Stimulated activated CD4-positive, alpha-beta T cell treated with anti-CD3 and anti-CD28 coated beads, Interleukin-15, amount 100 ng/mL, for 24 hours (primary cell): ENCODE measurements at regions not wholly inside any gene's neighbourhood (a gene's known extent, or its start where the extent isn't known, plus 50 kb on each side); places are given as distances from the start of the nearest gene placed in this dataset.
"Not testable (repeated sequence)": the region's sequence is repeated elsewhere in the genome, so short reads cannot be mapped to it uniquely, and the experiment has no call there.

ENCODE experiments used
- DNase-seq: peaks from one replicate; pipeline ENCODE4 v3.0.0-alpha.2; 2020

DNA sequence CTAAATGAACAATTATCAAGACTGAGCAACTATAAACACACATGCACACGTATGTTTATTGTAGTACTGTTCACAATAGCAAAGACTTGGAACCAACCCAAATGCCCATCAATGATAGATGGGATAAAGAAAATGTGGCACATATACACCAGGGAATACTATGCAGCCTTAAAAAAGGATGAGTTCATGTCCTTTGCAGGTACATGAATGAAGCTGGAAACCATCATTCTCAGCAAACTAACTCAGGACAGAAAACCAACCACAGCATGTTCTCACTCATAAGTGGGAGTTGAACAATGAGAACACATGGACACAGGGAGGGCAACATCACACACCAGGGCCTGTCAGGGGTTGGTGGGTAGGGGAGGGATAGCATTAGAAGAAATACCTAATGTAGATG lies 445.4 kb downstream of the BCAT1 start:
- not testable (repeated sequence) for DNase-seq

DNA sequence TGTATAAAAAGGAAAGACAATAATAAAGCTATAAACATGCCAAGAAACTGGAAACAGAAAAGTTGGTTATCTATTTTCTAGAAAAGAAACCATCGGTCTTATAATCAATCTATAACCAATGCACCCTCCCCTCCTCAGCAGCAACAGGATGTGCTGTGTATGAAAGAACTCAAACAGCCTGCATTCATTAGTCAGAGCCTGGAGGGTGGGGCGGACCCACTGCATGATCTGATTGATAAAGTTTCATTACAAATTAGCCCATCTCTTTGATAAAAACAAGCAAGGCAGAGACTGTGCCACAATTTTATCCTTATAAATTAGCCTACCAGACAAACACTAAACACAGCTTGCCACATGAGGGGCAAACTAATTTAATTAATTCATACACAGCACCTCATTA lies 448.1 kb downstream of the BCAT1 start:
- no peak for DNase-seq

DNA sequence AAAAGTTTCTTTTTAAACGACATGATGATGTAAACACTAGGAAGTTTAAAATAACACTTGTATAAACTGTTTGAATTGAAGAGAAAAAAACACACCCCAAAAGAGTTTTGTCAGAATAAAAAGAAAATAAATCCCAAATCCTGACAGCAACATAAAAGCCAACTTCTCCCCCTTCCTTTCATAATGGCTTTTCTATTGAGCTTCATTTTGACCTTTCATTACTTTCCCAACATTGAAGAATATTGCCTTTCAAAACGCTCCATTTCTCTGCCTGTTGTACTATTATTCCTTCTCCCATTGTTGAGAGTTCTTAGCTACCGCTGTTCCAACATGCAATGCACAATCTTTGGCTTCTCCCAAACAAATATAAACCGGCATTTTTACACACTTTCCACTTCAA lies 448.5 kb downstream of the BCAT1 start:
- DNase-seq: no peak

DNA sequence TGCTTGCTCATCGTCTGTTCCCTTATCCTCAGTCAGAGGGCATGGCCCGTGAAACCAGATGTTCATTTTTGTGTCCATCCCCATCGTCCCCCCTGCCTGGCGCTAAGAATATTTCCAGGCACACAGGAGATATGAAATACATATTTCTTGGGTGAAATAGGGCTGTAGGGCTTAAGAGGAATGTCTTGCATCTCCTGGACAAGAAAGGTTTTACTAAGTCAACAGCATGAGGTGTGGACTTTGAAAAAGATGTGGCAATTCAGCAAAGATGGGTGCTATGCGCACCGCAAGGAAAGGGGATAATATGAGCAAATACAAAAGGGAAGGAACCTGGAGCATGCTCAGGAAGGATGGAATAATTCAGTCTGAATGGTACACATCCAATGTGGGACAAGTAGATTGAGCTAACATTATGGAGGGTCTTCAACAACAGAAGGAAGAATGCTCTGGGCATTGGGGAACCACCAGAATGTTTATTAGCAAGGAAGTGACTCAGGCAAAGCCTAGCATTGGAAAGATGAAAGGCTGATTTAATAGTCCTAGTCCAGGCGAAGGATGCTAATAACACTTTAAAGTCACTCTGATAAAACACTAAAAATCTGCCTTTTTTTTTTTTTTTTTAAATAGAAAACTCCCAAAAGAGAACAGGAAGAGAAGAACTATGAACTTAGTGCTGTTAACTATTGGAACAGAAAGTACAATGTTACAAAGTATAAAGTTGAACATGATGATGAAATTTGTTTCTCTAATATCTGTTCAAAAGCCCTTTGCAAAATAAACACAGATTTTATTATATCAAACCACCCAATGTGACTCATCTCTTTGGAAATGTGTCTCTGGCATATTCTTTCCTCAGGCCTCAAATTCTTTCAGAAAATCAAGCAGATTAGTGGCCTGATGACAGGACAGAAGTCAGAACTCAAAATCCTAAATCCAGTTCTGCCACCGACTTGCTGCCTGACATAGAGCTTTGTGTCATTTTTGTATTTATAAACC lies 449.5 kb downstream of the BCAT1 start:
- DNase-seq: no peak

DNA sequence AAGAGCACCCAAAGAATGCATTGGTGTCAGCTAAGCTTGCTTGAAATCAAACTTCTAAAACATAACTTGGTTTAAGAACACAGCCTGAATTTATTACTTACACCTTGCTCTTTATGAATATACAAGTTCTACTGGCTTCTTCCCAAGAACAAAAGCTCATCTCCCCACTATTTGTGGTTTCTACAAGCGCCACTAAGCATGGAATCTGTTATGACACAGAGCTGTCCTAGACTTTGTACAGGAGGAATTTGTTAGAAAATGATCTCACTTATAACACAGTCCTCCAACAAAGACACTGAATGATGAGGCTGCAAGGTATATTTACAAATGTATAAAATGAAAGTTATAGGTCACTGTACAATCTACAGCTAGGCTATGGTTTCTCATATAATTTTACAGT lies 452.1 kb downstream of the BCAT1 start:
- no peak for DNase-seq

DNA sequence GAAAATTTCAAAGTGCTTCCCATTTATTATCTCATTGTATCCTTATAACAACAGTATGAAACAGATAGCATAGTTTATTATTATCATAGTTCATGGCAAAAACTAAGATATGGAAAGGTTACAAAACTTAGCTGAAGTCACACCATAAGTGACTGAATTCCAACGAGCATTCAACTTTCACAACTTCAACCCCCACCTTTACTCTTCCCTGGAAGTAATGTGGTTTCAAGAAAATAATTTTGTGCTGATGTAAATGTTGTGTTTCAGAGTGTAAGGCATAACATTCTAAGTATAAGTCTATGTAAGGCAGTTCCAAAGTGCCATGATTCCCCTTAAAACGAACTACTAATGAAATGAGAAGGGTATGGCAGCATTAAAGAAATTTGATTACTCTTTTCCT lies 454.5 kb downstream of the BCAT1 start:
- no peak for DNase-seq

DNA sequence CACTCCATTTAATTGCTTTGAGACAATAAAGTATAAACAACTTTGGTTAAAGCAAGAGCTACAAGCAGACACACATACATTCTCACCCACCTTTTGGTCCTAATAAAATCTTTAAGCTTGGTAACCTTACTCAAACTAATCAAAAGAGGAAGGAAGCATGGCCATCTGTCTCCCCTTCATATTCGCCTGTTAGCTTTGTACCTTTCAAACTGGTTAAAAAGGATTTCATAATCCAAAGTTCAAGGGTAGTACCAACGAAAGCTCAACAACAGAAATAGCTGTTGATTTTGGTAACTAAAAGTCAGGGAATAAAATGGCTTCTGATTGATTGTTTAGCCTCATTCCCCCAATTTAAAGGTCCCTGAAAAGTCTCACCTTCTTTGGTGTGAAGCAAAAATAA lies 456.9 kb downstream of the BCAT1 start:
- DNase-seq: no peak

DNA sequence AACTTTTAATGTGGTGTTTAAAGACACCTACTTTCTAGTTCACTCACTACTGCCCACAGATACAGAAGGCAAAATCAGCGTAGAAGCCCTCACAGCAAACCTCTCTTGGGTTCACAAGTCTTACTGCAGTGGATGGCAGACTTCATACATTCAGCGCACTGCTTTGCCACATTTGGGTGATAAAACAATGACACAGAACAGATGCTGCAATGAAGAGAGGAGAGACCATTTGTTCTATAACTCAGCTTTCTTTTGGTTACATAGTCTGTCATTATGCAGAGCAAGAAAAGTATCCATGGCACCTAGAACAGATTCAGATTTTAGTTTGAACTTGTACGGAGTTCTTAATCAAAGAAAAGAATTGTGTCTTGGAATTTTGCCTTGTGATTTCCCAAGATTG lies 459.0 kb downstream of the BCAT1 start:
- DNase-seq: no peak

DNA sequence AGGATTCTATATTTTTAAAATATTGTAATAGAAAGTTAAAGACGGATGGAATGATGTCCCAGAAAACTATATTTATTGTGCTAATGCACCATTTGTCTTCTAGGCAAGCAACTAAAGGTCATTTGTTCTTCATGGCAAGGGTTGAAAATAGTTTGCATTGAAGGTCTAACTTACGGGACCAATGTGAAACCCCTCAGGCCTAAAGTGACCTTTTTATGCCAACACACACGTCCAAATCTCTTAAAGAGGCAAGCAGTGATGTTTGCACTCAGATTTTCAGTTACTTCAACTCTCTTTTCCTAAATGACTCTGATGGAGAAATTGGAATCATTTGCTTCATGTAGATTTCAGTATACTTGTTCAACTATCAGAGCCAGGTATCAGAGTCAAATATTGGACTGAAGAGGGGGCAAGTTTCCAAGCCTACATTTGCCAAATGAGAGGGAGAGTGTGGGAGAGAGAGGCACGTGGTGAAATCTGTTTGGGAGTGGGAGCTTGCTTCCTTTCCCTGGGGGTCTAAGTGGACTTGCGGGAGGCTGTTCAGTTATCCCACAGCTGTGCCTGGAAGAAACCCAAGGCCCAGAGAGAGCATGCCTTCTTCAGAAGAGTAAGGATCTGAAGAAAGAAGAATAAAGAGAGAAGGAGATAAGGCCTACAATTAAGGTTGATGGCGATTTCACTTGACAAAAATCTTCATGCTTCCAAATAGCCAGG lies 459.8 kb downstream of the BCAT1 start:
- no peak for DNase-seq

DNA sequence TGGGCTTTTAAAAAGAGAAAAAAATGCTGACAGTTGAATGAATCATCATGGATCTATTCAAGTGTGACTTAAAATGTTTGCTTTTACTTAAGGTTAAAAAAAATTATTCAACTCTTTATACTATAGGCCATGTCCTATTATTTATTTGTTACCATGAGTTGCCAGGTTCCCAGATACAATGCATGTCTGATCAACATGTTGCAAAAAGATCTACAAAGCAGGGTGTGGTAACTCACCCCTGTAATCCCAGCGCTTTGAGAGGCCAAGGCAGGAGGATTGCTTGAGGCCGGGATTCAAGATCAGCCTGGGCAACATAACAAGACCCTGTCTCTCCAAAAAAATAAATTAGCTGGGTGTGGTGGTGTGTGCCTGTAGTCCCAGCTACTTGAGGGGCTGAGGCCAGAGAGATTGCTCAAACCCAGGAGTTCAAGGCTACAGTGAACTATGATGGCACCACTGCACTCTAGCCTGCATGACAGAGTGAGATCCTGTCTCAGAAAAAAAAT lies 460.8 kb downstream of the BCAT1 start:
- DNase-seq: no peak

DNA sequence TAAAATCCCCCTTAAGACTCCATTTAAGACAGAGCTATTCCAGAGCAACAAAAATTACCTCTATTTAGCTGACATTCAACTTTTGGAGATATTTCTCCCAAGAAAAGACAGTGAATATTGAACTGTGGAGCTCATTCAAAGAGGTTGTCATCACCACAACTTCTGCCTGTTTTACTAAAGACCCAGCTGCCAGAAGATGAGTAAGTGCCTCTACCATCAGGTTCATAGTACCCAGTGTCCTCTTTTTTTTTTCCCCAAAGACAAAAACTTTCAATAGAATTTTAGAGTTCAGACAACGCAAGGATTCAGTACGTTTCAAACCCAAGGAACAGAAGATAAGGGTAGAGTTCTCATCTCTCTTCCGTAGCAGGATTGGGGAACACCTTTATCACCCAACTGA lies 461.3 kb downstream of the BCAT1 start:
- no peak for DNase-seq

DNA sequence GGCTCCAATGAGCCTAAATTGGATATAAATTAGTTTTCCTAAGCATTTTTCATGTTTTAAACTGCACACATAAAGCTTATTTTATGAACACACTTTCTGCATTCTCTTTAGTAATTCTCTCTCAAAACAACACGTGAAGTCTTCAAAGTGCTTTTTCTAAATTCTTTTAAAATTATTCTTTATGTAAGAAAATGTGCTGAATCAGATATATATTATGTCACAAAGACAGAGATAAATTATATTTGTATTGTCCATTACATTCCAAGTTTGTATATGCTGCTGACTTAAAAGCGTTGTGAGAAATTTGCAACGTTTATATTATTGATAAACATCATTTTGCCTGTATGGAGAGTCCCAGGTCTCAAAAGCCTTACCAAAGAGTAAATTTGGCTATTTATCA lies 465.2 kb downstream of the BCAT1 start:
- no peak for DNase-seq

DNA sequence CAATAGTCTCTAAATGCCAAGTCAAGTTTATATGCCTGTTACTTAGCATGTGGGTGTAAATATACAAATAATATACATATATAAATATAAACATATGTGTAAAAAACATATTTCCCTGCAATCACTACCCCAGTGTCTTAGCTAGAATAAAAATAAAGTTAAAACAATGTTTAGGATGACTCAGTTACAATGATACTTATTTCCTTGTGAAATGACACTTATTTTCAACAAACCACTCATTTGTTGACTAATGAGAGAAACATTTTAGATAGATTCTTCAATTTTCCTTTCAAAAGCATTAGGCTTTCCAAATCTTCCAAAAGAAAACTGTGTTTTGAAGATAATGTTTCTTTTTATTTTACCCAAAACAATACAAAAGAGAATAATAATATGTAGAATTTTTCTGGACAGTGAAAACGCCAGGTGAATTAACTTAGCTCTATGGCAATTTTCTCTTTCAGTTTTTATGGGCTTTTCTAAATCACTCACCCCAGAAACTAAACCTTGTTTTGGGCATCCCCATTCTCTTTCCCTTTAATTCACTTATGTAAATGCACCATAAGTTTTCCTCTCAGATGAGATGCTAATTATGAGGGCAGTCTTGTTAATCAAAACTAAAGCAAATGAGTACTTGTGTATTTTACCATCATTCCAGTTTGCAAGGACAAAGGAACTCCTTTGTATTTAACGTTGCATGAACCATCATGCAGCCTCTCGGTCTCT lies 465.9 kb downstream of the BCAT1 start:
- no peak for DNase-seq

DNA sequence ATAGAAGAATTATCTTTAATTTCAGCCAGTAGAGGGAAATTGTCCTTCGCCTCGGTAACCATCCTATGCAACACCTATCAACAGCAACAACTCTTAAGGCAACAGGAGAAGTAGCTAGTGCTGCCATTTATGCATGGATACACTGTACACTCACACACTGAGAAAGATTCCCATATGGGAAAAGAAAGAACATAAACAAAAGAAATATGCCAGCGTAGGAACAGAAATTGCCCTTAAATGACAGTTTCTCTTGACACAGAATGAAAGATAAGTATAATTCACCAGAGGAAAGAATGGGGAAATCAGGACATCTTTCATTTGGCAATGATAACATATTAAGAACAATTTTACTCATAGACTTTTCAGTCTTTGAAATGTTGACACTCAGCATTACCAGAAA lies 466.9 kb downstream of the BCAT1 start:
- DNase-seq: no peak

DNA sequence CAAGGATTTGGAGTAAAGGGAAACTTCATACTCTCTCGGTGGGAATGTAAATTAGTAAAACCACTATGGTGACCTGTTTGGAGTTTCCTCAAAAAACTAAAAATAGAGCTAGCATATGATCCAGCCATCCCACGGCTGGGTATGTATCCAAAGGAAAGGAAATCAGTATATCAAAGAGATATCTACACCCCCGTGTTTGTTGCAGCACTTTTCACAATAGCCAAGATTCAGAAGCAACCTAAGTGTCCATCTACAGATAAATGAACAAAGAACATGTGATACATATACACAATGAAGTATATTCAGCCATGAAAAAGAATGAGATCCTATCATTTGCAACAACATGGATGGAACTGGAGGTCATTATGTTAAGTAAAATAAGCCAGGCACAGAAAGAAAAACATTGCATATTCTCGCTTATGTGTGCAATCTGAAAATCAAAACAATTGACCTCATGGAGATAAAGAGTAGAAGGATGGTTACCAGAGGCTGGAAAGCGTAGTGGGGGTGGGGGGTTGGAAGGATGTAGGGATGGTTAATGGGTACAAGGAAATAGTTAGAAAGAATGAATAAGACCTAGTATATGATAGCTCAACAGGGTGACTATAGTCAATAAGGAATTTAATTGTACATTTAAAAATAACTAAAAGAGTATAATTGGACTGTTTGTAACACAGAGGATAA lies 468.0 kb downstream of the BCAT1 start:
- DNase-seq: no peak

DNA sequence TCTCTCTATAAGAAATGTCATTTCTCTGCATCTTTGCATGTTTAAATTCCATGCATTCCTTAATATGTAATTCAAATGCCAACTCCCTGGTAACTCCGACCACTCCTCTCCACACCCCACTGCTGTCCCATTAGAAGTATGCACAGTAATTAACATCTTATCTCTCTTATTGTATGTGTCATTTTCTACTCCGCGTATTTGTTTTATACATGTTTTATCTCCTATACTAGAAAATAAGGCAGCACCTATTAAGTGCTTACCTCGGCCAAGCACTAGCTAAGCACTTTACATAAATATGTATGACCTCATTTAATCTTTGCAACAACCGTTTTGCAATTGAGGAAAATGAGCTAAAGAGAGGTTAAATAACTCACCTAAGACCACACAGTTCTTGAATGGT lies 469.8 kb downstream of the BCAT1 start:
- no peak for DNase-seq

DNA sequence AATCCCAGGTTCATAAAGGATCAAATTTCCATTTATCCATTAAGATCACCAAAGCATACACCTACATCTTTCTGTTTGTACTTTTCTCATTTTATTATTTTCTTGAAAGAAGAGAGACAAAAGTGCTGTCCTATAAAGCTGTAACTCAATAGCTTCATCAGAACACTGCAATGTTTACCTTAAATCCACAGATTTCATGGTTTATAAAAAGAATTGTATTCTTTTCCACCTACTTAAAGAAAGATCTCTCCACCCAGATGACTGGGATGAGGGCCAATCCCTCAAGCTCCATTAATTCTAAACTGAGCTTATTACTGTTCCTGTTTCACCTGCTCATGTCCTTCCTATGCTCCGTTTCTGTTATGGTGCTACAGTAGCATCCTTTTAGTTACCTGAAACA lies 470.6 kb downstream of the BCAT1 start:
- DNase-seq: no peak

DNA sequence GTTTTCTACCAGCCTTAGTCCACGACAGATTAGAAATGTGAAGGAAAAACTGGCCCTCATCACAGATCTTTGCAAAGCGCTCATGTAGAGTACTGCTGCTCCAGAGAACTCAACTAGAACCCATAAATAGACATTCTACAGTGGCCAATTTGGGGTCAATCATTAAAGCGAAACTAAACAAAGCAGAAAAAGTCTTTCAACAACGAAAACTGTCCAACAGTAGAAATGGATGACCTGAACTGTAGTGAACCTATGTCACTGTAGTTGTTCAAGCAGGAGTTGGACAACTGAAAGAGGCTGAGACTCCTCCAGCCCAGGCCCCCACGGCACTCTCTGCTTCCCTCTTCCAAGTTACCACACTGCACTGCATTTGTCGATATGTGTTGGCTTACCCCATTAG lies 472.6 kb downstream of the BCAT1 start:
- DNase-seq: no peak

DNA sequence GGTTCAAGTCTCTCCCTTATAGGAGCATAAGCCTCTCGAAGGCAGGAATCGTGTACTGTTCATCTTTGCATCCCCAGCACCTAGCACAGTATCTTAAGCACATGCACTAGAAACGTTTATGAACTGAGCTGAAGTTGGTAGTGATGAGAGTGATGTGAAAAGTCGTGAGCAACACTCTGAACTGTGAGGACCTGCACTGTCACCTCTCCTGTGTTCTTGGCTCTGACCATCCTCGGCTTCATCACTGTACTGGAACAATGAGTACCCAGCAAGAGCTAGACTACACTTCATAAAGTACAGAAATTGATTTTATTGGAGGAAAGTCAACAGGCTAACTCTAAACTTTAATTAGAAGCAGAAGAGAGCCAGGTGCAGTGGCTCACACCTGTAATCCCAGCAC lies 473.6 kb downstream of the BCAT1 start:
- DNase-seq: no peak

DNA sequence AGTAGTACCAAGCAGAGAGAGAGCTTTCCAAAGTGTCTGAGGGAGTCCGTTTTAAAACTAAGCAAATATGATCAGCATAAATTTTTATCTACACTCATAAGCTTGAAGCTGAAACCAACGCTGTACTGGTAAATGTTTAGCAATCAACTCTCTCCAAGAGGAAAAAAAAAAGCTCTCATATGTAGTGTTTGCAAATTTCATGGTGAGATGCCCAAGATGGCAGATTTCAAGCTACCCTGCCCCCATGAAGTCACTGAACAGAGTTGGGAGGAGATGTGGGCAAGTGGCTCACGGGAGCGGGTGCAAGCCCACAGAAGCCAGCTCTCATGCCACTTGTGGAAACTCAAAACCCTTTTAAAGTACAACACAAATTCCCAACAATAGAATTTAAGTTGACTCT lies 475.8 kb downstream of the BCAT1 start:
- no peak for DNase-seq

DNA sequence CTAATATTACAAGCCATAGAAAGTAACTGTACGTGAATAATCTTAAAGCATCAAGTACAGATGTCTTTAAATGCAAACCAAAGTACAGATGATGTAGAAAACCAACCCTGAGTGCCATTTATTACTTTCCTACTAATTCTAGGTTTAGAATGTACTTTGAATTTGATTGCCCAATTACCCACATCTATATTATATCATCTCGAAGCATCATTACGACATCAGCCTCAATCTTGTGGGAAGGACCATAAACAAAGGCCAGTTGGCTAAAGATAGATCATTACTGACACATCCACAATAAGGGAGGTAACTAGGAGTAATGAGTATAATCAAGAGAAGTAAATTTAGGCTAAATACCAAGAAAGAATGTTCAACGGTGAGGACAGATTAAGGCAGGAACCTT lies 478.9 kb downstream of the BCAT1 start:
- no peak for DNase-seq

DNA sequence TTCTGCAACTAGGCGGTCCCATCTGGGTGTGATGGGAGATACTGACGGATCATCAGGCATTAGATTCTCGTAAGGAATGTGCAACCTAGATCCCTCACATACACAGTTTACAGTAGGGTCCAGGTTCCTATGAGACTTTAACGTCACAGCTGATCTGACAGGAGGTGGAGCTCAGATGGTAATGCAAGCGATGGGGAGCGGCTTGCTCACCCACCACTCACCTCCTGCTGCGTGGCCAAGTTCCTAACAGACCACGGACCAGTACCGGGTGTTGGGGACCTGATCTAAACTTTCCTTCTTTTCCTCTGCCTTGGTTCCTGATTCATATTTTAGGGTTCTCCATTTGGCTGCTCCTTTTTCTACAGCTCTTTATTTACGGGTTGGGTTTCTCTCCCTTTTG lies 479.8 kb downstream of the BCAT1 start:
- DNase-seq: no peak

DNA sequence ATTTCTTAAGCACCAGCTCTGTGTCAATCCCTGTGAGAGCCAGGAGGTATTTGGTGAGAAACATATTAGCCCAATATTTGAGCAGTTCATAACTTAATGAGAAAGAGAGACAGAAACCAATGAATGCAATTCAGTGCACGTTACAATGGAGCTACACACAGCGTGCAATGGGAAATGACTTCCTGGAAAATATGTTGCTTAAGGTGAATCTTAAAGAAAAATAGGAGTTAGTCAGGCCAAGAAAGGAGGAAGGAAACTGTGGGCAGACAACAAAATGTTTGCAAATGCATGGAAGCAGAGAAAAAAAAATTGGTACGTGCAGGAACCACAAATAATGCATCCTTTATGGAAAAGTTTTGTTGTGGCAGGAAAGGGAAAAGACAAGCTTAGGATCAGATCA lies 481.7 kb downstream of the BCAT1 start:
- DNase-seq: no peak
